ENCODE measurements at regions not wholly inside any gene's neighbourhood (a gene's known extent, or its start where the extent isn't known, plus 50 kb on each side); places are given as distances from the start of the nearest gene placed in this dataset.

- TF ChIP-seq POLR2A (IDR thresholded peaks at IDR 0.05) (no peak), CTCF (IDR thresholded peaks at IDR 0.05) (no peak)
These were observed 64.1 kb downstream of the S1PR1 start for GRCh38 chr1:101300916-101301315.
